NCI-H2227 treated with DMSO at 0.1 percent for 48 hours (cell line): ENCODE measurements at regions not wholly inside any gene's neighbourhood (a gene's known extent, or its start where the extent isn't known, plus 50 kb on each side); places are given as distances from the start of the nearest gene placed in this dataset.

Experiments used
- DNase-seq: peaks from one replicate; lab custom pipeline; 2025; lab: John Stamatoyannopoulos, UW

GRCh38 chr7:80347173-80347572 is 164.7 kb downstream of the GNAT3 start:
- DNase-seq: no peak

DNA sequence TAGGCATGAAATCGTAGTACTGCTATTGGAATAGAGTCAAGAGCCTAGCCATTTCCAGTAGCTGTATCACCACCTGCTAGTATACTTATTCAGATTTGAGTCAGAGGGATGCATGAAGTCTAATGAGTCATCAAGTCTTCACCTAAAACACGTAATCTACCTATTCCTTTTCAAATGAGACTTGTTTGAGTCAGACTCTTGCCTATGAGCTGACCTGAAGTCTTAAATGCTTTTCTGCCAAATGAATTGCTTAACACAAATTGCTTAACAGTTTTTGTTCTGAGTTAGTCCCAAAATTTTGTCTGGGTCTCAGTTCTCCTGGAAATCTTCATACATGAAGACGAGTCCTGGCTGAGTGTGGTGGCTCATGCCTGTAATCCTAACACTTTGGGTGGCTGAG is 165.2 kb downstream of the GNAT3 start:
- DNase-seq: no peak

DNA sequence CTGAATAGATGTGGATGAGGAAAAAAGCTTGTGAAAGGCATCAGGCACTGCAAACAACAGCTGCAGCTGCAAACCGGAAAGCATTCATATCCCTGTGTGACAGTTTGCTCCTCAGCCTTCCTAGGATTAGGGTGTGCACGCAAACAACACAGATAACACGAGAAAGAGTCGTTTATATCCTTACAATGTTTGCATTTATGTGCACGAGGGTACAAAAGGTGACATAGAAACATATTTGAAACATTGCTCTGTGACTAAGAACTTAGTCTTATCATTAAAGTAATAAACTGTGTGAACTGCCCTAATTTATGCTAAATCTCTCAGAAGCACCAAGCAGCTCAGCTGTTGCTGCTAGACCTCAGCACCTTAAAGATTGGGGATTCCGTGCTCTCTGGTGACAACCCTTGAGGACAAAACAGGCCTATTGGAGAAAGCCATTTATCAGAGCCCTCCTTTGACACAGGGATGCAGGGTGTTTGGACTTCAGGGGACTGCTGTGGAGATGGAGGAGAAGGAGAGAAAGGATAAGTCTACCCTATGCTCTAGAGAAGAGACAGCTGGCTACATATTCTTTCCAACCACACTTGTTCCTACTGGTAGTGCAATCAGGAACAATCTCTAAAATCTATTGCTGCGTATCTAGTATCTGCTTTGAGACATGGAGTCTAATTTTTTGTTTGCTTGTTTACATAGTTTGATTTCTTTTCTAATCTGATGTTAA is 176.2 kb downstream of the GNAT3 start:
- no peak for DNase-seq

GRCh38 chr7:80334908-80335307 is 177.0 kb downstream of the GNAT3 start:
- DNase-seq: no peak

- no peak for DNase-seq
Observed at GRCh38 chr7:80334196-80334595, 177.7 kb downstream of the GNAT3 start.

- no peak for DNase-seq
Observed at GRCh38 chr7:80333040-80333439, 178.8 kb downstream of the GNAT3 start.

- DNase-seq: no peak
Observed at GRCh38 chr7:80330434-80330833, 181.4 kb downstream of the GNAT3 start.

- DNase-seq: no peak
Observed at GRCh38 chr7:80324032-80324431, 187.8 kb downstream of the GNAT3 start.

DNA sequence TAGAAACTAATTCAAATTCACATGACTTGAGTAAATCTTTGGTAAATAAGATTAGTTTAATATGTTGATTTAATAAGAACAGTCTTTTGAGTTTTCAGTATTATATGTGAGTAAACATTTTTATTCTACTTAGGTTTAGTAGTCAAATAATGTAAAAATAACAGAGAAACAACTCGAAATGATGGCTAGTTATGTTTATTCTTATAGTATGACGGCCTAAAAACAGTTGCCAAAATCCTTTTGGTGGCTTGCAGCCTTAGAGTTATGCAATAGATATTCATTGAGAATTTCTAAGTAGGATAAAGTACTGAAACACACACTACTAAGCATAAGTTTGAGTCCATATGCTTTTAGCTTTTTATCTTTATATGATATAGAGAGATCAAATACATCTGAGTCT is 184.8 kb downstream of the GNAI1 start:
- no peak for DNase-seq

DNA sequence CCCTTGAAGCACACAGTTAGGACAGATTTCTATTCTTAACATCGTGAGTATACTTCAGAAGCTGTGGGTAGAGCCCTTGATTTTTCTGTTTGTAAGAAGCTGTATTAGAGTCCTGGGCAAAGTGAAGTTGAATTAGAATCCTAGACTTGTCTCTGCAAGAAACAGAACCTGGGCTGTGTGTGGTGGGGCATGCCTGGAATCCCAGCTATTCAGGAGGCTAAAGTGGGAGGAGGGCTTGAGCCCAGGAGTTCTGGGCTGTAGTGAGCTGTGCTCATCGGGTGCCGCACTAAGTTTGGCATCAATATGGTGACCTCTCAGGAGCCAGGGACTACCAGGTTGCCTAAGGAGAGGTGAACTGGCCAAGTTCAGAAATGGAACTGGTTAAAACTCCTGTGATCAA is 183.4 kb downstream of the GNAI1 start:
- DNase-seq: no peak

GRCh38 chr7:80316811-80317210 is 182.2 kb downstream of the GNAI1 start:
- DNase-seq: no peak

- DNase-seq: no peak
Observed at GRCh38 chr7:80313716-80314115, 179.1 kb downstream of the GNAI1 start.

GRCh38 chr7:80313067-80313626 is 178.5 kb downstream of the GNAI1 start:
- no peak for DNase-seq

- peak; percentile 58 for DNase-seq
Observed at GRCh38 chr7:80312139-80312661, 177.6 kb downstream of the GNAI1 start.

GRCh38 chr7:80311313-80311712 is 176.7 kb downstream of the GNAI1 start:
- DNase-seq: no peak

DNA sequence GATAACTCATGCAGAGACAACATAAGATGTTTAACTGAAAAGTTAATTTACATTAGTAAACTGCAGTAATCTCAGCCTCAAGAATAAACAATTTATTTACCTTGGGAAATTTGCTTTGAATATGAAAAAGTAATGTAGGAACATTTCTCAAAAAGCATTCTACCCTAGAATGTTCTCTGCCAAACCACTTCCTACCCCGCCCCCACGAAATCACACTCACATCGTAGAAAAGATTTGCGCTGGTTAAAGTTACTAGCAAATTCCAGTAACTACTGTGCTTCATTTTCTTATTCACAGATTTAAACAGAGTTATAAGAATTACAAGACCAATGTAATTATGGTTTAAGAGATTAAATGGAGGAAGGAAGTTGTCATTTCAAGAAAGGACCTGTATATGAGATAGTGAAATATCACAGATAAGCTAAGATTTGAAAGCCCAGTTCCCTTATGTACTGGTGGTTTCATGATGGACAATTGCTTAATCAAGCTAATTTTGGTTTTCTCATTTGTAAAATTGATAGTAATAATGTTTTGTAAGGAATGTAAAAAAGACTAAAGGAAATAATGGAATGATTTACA is 175.4 kb downstream of the GNAI1 start:
- DNase-seq: no peak

DNA sequence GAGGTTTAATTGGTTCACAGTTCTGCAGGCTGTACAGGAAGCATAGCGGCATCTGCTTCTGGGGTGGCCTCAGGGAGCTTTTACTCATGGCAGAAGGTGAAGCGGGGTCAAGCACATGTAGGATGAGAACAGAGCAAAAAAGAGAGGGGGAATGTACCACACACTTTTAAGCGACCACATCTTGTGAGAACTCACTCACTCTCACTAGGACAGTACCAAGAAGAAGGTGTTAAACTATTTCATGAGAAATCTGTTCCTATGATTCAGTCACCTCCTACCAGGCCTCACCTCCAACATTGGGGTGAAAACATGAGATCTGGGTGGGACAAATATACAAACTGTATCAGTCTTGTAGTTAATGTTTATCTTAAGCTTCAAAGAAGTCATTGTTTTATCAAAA is 174.7 kb downstream of the GNAI1 start:
- DNase-seq: no peak

DNA sequence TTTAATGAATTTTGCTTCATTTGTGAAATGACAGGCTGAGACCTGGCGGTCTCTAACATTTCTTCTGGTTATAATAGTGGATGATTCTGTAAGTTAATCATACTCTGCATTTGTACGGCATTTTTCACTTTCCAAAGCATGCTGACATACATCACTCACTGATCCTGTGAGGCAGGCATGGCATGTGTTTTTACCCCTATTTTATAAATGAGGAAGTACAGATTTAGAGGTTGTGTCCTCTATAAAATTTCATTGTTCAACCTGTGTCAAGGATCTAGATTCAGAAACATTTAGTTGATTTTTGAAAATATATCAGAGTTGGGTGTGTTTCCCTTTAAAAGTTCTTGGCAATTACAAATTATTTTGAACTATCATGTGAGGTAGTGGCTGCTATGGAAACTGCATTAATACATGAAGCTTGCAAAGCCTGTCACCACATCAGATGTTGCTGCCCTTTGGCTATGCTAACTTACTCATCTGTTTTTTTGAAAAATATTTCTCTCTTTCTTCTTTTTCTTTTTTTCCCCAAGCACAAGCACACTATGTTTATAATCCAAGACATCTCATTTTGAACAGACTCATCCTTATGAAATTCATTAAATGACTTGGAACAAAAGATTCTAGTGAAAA is 172.7 kb downstream of the GNAI1 start:
- no peak for DNase-seq

DNA sequence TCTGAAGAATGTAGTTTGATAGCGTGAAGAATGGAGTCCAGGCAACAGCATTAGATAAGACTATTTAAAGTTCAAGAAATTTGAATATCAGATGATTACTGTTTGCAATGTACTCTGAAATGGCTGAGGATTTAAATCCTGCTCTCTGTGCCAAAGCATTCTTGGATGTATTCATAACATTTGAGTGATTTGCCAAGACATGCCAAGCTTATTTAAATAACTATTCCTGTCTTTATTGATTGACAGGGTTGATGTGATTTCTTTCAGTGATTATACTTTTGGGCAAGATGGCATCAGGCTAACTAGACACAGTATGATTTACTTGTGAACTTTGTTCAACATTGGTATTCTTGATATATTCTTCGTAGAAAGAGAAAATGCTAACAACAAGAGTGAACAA is 168.7 kb downstream of the GNAI1 start:
- no peak for DNase-seq

- no peak for DNase-seq
Observed at GRCh38 chr7:80302636-80303035, 168.0 kb downstream of the GNAI1 start.

- DNase-seq: no peak
Observed at GRCh38 chr7:80302078-80302477, 167.4 kb downstream of the GNAI1 start.

DNA sequence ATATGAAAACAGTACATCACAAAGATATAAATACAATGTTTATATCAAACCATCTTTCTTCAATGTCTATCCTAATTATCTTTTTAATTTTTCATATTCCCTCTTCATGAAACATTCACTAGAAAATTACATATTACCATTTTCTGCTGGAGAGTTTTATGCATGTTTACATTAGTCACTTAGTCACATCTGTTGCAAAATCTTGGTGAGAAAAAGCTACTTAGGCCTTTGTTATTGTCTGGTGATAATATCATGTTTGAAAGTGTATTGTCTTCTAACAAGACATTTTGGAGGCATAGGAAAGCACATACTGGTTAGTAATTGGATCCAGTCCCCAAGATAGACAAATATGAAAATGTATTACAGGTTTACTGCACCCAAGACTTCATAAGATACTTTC is 163.6 kb downstream of the GNAI1 start:
- DNase-seq: no peak

- no peak for DNase-seq
Observed at GRCh38 chr7:80294346-80294745, 159.7 kb downstream of the GNAI1 start.
